ENCODE measurements at regions not wholly inside any gene's neighbourhood (a gene's known extent, or its start where the extent isn't known, plus 50 kb on each side); places are given as distances from the start of the nearest gene placed in this dataset.

DNA sequence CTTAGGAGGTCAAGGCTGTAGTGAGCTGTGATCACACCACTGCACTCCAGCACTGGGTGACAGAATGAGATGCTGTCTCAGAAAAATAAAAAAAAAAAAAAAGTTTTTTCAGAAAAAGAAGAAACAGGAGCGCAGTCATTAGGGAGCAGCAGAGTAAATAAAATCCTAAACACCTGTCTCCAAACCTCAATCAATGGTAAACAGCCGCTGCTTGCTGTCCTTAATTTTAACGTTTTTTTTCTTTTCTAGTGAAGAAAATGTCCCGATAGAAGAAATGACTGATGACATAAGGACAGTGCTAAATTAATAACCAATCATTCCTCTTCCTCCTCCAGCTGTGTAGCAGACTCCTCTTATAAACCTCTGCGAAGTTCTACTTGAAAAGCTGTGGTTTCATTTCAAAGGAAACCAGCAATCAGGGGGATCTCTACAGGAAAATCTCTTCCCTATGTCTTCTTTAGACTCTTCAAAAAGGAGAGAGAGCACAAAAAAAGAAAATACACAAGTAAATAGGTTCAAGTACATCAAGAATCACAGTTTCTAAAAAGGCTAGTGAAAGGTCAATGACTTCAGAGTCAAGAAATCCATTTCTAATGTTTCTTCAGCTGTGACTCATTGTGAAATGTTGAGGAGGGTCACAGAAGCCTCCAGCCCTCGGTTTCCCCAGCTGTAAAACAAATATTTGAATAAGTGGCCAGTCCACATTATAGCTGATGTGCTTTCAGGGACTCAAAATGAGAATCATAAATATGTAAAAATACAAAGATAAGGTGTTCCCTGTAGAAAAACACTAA, 127.6 kb downstream of the TMCO5A start (continued):
- TF ChIP-seq POLR2A (IDR thresholded peaks at IDR 0.05; ENCODE audit: control extremely low read depth in 1 of 2, low read depth in 2 of 2, low read length in 2 of 2), result no peak
- no peak for TF ChIP-seq KDM1A (IDR thresholded peaks at IDR 0.05; ENCODE audit: borderline replicate concordance, low read length)
- TF ChIP-seq SUZ12 (IDR thresholded peaks at IDR 0.05; ENCODE audit: low read length), result no peak
- TF ChIP-seq SRF (IDR thresholded peaks at IDR 0.05; ENCODE audit: low read depth, low read length), result no peak
- no peak for TF ChIP-seq TBP (IDR thresholded peaks at IDR 0.05; ENCODE audit: low read depth, low read length)
- TF ChIP-seq SIN3A (conservative IDR thresholded peaks at IDR 0.05 in 1 of 2, IDR thresholded peaks at IDR 0.05 in 1 of 2; ENCODE audit: low read depth in 1 of 2, low read length in 2 of 2), result no peak
- TF ChIP-seq GTF2F1 (IDR thresholded peaks at IDR 0.05; ENCODE audit: borderline replicate concordance, low read depth, low read length), result no peak
